ENCODE measurements at regions not wholly inside any gene's neighbourhood (a gene's known extent, or its start where the extent isn't known, plus 50 kb on each side); places are given as distances from the start of the nearest gene placed in this dataset.

- Histone ChIP-seq H3K9me3 (peaks cover 2% of the 10 kb centered on the region), H3K4me3 (no peak overlapping the region), H3K36me3 (ENCODE audit: low read depth) (no peaks in the 10 kb centered on the region), H3K4me1 (ENCODE audit: low read depth) (no peaks in the 10 kb centered on the region)
- no peak for ATAC-seq
- DNase-seq, result no peak
- TF ChIP-seq CTCF (IDR thresholded peaks at IDR 0.05), result no peak
- intact Hi-C loops (cut with DNase I, micrococcal nuclease), result no loop called here
Observed at GRCh38 chr20:7497985-7498384, 442.3 kb downstream of the HAO1 start.

GRCh38 chr20:7499201-7499600 lies 441.1 kb downstream of the HAO1 start:
- TF ChIP-seq CTCF (IDR thresholded peaks at IDR 0.05), result no peak
- Histone ChIP-seq H3K36me3 (ENCODE audit: low read depth) (no peaks in the 10 kb centered on the region), H3K4me3 (no peak overlapping the region), H3K4me1 (ENCODE audit: low read depth) (no peaks in the 10 kb centered on the region), H3K9me3 (no peaks in the 10 kb centered on the region)
- no peak for DNase-seq
- no peak for ATAC-seq
- intact Hi-C loops (cut with DNase I, micrococcal nuclease), result no loop called here

GRCh38 chr20:7500231-7500663 lies 440.0 kb downstream of the HAO1 start:
- H3K4me1 ChIP-seq (ENCODE audit: low read depth), result no peaks in the 10 kb centered on the region
- no peak overlapping the region for H3K4me3 ChIP-seq
- no peak for TF ChIP-seq CTCF (IDR thresholded peaks at IDR 0.05)
- H3K36me3 ChIP-seq (ENCODE audit: low read depth), result no peaks in the 10 kb centered on the region
- intact Hi-C loops (cut with DNase I, micrococcal nuclease), result no loop called here
- no peak for DNase-seq
- no peaks in the 10 kb centered on the region for H3K9me3 ChIP-seq
- ATAC-seq, result no peak

GRCh38 chr20:7503501-7503900 lies 436.8 kb downstream of the HAO1 start:
- H3K4me1 ChIP-seq (ENCODE audit: low read depth), result no peaks in the 10 kb centered on the region

GRCh38 chr20:7505152-7505834 lies 435.0 kb downstream of the HAO1 start:
- no peaks in the 10 kb centered on the region for H3K4me1 ChIP-seq (ENCODE audit: low read depth)
- TF ChIP-seq CTCF (IDR thresholded peaks at IDR 0.05), result no peak
- ATAC-seq (no peak), DNase-seq (no peak)
- intact Hi-C loops (cut with DNase I, micrococcal nuclease), result no loop called here
- H3K4me3 ChIP-seq, result no peak overlapping the region
- no peaks in the 10 kb centered on the region for H3K36me3 ChIP-seq (ENCODE audit: low read depth)
- no peaks in the 10 kb centered on the region for H3K9me3 ChIP-seq

More at GRCh38 chr20:7503501-7503900, 436.8 kb downstream of the HAO1 start:
- Histone ChIP-seq H3K4me3 (no peak overlapping the region), H3K9me3 (no peaks in the 10 kb centered on the region), H3K36me3 (ENCODE audit: low read depth) (no peaks in the 10 kb centered on the region)
- intact Hi-C loops (cut with DNase I, micrococcal nuclease), result no loop called here
- DNase-seq, result no peak
- ATAC-seq, result no peak
- no peak for TF ChIP-seq CTCF (IDR thresholded peaks at IDR 0.05)

- intact Hi-C loops (cut with DNase I, micrococcal nuclease), result no loop called here
- DNase-seq (no peak), ATAC-seq (no peak)
- no peak for TF ChIP-seq CTCF (IDR thresholded peaks at IDR 0.05)
- Histone ChIP-seq H3K4me3 (no peak overlapping the region), H3K4me1 (ENCODE audit: low read depth) (no peaks in the 10 kb centered on the region), H3K36me3 (ENCODE audit: low read depth) (no peaks in the 10 kb centered on the region), H3K9me3 (no peaks in the 10 kb centered on the region)
Observed at GRCh38 chr20:7505835-7506221, 434.4 kb downstream of the HAO1 start.
